Epithelial cell of esophagus (primary cell): ENCODE measurements at regions not wholly inside any gene's neighbourhood (a gene's known extent, or its start where the extent isn't known, plus 50 kb on each side); places are given as distances from the start of the nearest gene placed in this dataset.
A peak's percentile ranks its signal among the peaks of the same experiment; 100 is the strongest.

Experiments
- DNase-seq: peaks from one replicate; pipeline ENCODE4 v3.0.0; 2010; ENCODE audit warnings: low read depth
- H3K4me3 ChIP-seq: 2 replicates; pipeline ENCODE4 v1.5.1; 2011; ENCODE audit warnings: mild to moderate bottlenecking, low read length, control low read depth
- TF ChIP-seq, protein P1 (sequence below): IDR thresholded peaks from 2 replicates; pipeline ENCODE4 v1.5.1; 2011; ENCODE audit warnings: low read depth, mild to moderate bottlenecking, low read length, control low read depth, inconsistent platforms; ENCODE audit not compliant: insufficient read depth; ENCODE audit errors: missing control alignments

DNA sequence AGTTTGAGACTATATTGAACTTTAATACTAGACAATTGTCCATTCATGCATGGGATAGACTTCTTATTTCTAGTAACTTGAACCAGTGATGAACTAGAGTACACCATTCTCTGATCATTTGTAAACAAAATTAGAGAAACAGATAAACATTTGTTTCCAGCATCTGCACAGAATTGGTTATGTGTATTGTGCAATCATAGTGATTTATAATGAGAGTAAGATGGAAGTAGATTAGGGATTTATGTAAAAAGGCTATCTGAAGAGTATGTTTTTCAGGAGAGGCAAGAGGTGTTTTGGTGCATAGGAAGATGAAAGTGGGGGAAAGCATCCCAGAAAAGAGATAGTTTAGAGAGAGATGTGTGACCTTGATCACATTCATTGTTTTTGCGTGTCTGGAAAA lies 695.0 kb downstream of the SQOR start:
- DNase-seq, result no peak
- no peak overlapping the region for H3K4me3 ChIP-seq
- TF ChIP-seq, protein P1, sequence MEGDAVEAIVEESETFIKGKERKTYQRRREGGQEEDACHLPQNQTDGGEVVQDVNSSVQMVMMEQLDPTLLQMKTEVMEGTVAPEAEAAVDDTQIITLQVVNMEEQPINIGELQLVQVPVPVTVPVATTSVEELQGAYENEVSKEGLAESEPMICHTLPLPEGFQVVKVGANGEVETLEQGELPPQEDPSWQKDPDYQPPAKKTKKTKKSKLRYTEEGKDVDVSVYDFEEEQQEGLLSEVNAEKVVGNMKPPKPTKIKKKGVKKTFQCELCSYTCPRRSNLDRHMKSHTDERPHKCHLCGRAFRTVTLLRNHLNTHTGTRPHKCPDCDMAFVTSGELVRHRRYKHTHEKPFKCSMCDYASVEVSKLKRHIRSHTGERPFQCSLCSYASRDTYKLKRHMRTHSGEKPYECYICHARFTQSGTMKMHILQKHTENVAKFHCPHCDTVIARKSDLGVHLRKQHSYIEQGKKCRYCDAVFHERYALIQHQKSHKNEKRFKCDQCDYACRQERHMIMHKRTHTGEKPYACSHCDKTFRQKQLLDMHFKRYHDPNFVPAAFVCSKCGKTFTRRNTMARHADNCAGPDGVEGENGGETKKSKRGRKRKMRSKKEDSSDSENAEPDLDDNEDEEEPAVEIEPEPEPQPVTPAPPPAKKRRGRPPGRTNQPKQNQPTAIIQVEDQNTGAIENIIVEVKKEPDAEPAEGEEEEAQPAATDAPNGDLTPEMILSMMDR, result no peak

GRCh38 chr15:46331546-46331945 lies 696.7 kb downstream of the SQOR start:
- no peak overlapping the region for H3K4me3 ChIP-seq
- no peak for DNase-seq
- TF ChIP-seq, protein P1, result no peak

GRCh38 chr15:46343196-46343935 lies 708.5 kb downstream of the SQOR start:
- no peak for DNase-seq
- no peak overlapping the region for H3K4me3 ChIP-seq
- TF ChIP-seq, protein P1, result no peak

DNA sequence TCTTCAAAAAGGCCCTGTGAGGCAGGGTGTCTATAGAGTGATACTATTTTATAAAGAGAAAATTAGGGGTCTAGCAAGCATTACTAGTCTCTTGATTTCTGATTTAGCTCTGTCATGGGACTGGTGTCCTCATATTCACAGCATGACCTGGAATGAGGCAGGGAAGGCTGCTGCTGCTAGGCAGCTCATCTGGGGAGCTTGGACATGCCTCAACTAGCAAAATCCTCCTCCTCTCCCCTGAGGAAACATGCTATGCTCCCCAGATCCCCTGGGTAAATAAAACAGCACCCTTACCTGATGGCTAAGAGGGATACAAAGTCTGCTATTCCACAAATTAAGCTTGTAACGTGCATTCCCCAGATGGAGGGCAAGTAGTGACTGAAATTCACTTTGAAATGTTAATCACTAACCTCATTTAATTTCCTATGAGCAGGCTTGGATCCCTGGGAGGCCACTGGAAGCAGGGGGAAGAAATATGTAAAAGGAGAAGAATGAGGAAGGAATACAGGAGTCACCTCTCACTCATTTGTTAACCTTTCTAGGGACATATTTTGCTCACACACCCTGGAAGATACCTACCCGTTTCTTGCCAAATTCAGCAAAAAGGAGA lies 709.4 kb downstream of the SQOR start:
- TF ChIP-seq, protein P1, result no peak
- peak; percentile 29 for DNase-seq
- no peak overlapping the region for H3K4me3 ChIP-seq

- no peak overlapping the region for H3K4me3 ChIP-seq
- no peak for DNase-seq
- TF ChIP-seq, protein P1, result no peak
Observed at GRCh38 chr15:46344915-46345314, 710.1 kb downstream of the SQOR start.

GRCh38 chr15:46354443-46354842 lies 719.6 kb downstream of the SQOR start:
- no peak overlapping the region for H3K4me3 ChIP-seq
- DNase-seq, result no peak
- TF ChIP-seq, protein P1, result no peak
